ENCODE measurements at regions not wholly inside any gene's neighbourhood (a gene's known extent, or its start where the extent isn't known, plus 50 kb on each side); places are given as distances from the start of the nearest gene placed in this dataset.

GRCh38 chr3:18840535-18841137 lies 307.7 kb upstream of the KCNH8 start:
- no peak for TF ChIP-seq CTCF (IDR thresholded peaks at IDR 0.05)
- no peak for TF ChIP-seq POLR2A (IDR thresholded peaks at IDR 0.05)

Data from Peyer's patch (tissue), 4 donors.